Mucosa of descending colon (tissue), 3 donors: ENCODE measurements at regions not wholly inside any gene's neighbourhood (a gene's known extent, or its start where the extent isn't known, plus 50 kb on each side); places are given as distances from the start of the nearest gene placed in this dataset.

Source experiments
- ATAC-seq: fragments of 200-7000 bp; cut with Tn5 transposase; one replicate; pipeline ENCODE4 v1.9.1; 2020; ENCODE audit warnings: mild to moderate bottlenecking, moderate library complexity
- DNase-seq, 3 donors: peaks; one replicate each; pipeline ENCODE4 v3.0.0-alpha.2; 2020
- H3K36me3 ChIP-seq: fragments of 200-600 bp; one replicate; pipeline ENCODE4 v1.8.0; 2021; ENCODE audit warnings: low read depth, mild to moderate bottlenecking
- H3K4me1 ChIP-seq: fragments of 200-600 bp; one replicate; pipeline ENCODE4 v1.8.0; 2021; ENCODE audit warnings: low read depth, mild to moderate bottlenecking
- H3K4me3 ChIP-seq: fragments of 200-600 bp; one replicate; pipeline ENCODE4 v1.8.0; 2021; ENCODE audit warnings: mild to moderate bottlenecking
- H3K9me3 ChIP-seq: fragments of 200-600 bp; one replicate; pipeline ENCODE4 v1.8.0; 2021; ENCODE audit warnings: mild to moderate bottlenecking
- CTCF ChIP-seq: fragments of 200-600 bp; IDR thresholded peaks from one replicate; pipeline ENCODE4 v1.8.0; 2022; ENCODE audit warnings: antibody characterized with exemption, mild to moderate bottlenecking
- intact Hi-C, 2 donors: fragments of 100-400 bp; cut with DNase I in 1 of 2; cut with micrococcal nuclease in 1 of 2; formaldehyde crosslinking; loops; one replicate each; pipeline versions ENCODE4 v1.11.0 to v1.11.1; 2022; cut with DNase I, micrococcal nuclease
- donor health status: DM: no; HTN: no; CAD: no; lungs with moderate emphysema.
- donor health status: DM: no; HTN: no; CAD: no.
- donor health status: DM: no; HTN: yes; CAD: no.

- no peaks in the 10 kb centered on the region for H3K36me3 ChIP-seq
- no peaks in the 10 kb centered on the region for H3K9me3 ChIP-seq
- intact Hi-C loops: no loop called here
- DNase-seq: no peak
- no peak overlapping the region for H3K4me3 ChIP-seq
- ATAC-seq: no peak
- no peak for TF ChIP-seq CTCF
- H3K4me1 ChIP-seq: no peaks in the 10 kb centered on the region
Measured at GRCh38 chr12:98178126-98178525, 337.3 kb upstream of the TMPO start.

DNA sequence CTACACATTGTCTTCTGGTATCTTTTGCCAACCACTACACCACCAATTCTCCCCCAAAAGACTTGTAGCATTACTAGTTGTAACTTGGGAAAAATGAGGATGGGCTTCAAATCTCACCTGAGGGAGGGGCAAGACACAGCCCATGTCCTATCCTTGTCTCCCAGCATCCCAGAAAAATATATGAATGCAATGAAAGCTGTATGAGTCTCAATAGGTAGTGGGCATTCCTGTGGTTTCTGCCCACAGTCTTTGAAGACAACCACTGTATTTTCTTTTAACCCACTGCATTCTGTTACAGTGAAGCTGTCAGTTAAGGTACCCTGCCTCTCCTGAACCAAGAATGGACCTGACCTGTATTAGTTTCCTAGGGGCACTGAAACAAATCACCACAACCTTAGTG, 336.2 kb upstream of the TMPO start:
- Histone ChIP-seq H3K4me3 (no peak overlapping the region), H3K9me3 (no peaks in the 10 kb centered on the region), H3K4me1 (no peaks in the 10 kb centered on the region), H3K36me3 (no peaks in the 10 kb centered on the region)
- no peak for TF ChIP-seq CTCF
- DNase-seq (no peak), ATAC-seq (no peak)
- intact Hi-C loops: no loop called here

DNA sequence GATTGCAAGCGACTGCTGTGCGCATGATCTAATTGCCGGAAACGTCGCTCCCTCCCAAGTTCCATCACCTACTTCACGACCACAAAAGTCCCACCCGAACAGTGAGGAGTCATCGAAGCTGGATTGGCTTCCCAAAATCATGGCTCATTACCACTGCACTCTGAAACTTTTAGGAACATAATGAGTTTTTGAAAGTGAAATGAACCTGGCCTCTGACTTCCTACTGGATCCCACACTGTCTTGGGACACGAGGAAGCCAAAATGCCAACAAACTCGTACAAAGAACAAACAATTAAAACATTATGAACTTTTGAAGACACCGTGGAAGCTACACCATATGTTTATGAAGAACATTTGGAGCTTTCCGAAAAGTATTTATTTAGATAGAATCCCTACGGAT, 334.8 kb upstream of the TMPO start:
- no peak for TF ChIP-seq CTCF
- Histone ChIP-seq H3K4me3 (no peak overlapping the region), H3K4me1 (no peaks in the 10 kb centered on the region), H3K9me3 (no peaks in the 10 kb centered on the region), H3K36me3 (no peaks in the 10 kb centered on the region)
- DNase-seq (no peak), ATAC-seq (no peak)
- intact Hi-C loops: no loop called here

- no peak for DNase-seq
- no peak for TF ChIP-seq CTCF
- no peak for ATAC-seq
Measured at GRCh38 chr12:98182821-98183220, 332.6 kb upstream of the TMPO start.

DNA sequence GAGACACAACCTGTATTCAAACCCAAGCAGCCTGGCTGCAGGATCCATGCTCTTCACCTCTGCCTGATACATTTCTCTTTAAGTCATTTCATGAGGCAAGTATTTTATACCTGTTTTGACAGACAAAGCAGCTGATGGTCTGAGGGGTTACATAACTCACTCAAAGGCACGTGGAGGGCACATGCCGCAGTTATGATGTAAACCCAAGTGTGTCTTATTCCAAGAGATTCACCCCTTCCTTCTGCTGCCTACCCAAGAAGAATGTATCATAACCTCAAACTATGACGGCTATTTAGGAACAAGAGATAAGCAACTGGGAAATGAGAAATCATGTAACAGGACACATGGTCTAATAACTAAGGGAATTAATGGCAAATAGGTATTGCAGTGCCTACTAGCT, 329.8 kb upstream of the TMPO start:
- no peak for ATAC-seq
- no peaks in the 10 kb centered on the region for H3K36me3 ChIP-seq
- H3K4me1 ChIP-seq: no peaks in the 10 kb centered on the region
- H3K4me3 ChIP-seq: no peak overlapping the region
- intact Hi-C loops: no loop called here
- no peaks in the 10 kb centered on the region for H3K9me3 ChIP-seq
- no peak for TF ChIP-seq CTCF
- DNase-seq: no peak

More at GRCh38 chr12:98182821-98183220, 332.6 kb upstream of the TMPO start:
- Histone ChIP-seq H3K4me3 (no peak overlapping the region), H3K4me1 (no peaks in the 10 kb centered on the region), H3K9me3 (no peaks in the 10 kb centered on the region), H3K36me3 (no peaks in the 10 kb centered on the region)
- intact Hi-C loops: no loop called here

- Histone ChIP-seq H3K4me1 (no peaks in the 10 kb centered on the region), H3K9me3 (no peaks in the 10 kb centered on the region), H3K4me3 (no peak overlapping the region), H3K36me3 (no peaks in the 10 kb centered on the region)
- intact Hi-C loops: no loop called here
- DNase-seq: no peak
- ATAC-seq: no peak
- no peak for TF ChIP-seq CTCF
Measured at GRCh38 chr12:98188650-98189077, 326.7 kb upstream of the TMPO start.
